Cardiac fibroblast (primary cell): ENCODE measurements at regions not wholly inside any gene's neighbourhood (a gene's known extent, or its start where the extent isn't known, plus 50 kb on each side); places are given as distances from the start of the nearest gene placed in this dataset.
A peak's percentile ranks its signal among the peaks of the same experiment; 100 is the strongest.

Source experiments
- DNase-seq, 2 donors: peaks; one replicate each; pipeline versions ENCODE4 v3.0.0 to v3.0.0-alpha.2; 2010; ENCODE audit warnings: low read depth in 2 of 2
- H3K4me3 ChIP-seq, 2 donors: replicated peaks in 1 of 2; 1 replicate in 1 of 2; 2 replicates in 1 of 2; pipeline ENCODE4 v1.5.1; 2011; ENCODE audit warnings: low read depth in 2 of 2, low read length in 2 of 2, mild to moderate bottlenecking in 2 of 2, moderate library complexity in 1 of 2
- CTCF ChIP-seq: IDR thresholded peaks from one replicate; pipeline ENCODE4 v1.5.1; 2011; ENCODE audit warnings: low read depth, mild to moderate bottlenecking, low read length, inconsistent platforms

DNA sequence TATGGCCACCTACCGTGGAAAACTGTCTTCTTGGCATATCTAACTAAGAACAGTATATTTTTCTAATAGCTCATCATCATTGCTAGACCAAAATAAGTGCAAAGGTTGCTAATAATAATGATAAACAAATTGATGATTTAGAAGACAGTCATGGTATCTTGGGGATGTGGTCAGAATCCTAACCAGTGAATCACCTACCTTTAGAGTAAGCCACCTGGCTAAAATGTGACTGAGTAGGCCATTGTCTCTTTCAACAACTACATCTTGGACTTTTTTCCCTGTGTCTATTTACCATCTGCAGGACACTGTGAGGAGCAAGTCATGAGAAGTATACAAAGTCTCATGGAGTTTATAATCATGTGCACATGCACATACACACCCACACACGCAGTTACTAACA, 273.5 kb upstream of the SEMA6D start:
- no peak for TF ChIP-seq CTCF
- peak in 1 of 2 donors; percentile 34 for DNase-seq
- no peak overlapping the region for H3K4me3 ChIP-seq

DNA sequence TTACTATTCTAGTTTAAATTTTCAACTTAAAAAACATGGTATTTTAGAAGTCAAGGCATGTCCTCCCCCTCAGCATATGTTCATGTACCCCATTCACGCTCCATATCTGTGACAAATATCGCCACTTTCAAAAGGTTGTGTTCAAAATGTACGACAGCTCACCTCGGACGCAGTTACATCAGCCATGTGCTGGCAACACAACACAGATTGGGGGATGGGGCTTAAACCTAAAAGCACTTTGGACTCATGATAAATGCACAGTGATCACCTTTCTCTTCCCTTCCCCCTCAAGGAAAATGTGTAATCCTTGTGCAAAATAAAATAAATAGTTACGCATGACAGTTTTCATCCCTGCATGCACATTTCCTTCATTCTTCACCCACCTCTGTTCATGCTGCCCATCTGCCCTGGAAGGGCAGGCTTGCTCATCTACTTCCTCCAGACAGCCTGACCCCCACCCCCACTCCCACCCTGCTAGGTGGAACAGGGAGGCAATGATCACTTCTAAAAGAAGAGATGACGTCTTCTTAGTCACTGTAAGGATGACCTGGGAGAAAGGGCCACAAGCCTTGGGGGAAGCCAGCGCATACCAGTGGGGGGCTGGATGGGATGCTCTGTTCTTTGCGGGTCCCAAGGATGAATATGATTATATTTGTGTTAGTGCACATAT, 271.4 kb upstream of the SEMA6D start:
- no peak for DNase-seq
- TF ChIP-seq CTCF = no peak
- H3K4me3 ChIP-seq = no peak overlapping the region

DNA sequence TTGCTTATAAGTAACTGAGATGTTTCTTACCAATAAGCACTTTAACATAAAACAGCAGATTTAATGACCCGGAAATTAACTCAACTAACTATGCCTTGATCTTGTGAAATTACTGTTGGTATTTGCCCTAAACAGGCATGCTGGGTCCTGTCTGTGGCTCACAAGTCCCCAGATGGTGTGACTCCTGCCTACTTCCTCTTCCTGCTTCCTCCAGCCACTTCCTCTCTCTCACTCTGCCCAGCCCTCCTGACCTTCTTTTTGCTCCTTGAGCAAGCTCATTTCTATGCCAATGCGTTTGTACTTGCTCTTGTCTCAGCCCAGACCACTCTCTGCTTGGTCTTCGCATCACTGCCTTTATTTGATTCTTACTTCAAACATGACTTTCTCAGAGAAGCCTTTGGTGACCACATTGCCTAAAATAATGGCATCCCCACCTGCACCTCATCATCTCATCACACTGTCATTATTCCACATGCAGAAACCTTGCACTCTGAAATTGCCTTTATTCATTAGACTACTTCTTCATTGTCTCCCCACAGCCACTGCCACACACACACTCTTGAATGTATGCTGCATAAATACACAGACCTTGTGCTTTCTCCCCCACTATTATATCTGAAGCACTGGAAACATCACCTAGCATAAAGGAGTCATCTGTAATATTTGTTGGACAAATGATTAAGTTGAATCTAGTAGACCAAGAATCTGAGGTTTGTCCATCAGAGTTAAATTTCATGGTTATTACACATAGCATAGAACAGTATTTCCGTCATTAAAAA, 256.3 kb upstream of the SEMA6D start:
- no peak overlapping the region for H3K4me3 ChIP-seq
- TF ChIP-seq CTCF = no peak
- DNase-seq = no peak

DNA sequence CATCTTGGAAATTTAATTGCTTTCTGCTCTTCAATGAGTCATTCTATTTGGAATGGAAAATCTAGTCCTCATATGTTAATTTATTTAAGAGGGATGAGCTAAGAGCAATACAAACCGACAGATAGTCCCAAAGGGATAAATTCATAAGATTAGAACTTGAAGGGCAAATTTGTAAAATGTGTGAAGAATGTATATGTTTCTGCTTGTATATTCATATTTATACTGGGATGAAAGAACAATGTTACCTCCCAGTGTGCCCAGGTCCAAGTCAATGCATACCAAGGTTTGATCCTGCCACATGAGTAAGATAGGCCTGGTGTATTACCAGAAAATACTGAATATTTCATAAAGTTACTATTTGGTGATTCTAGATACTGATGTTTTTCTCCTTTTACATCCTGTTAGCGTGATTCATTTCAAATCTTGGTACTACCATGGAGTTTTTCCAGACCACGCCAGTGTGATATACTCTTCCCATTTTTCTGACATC, 255.6 kb upstream of the SEMA6D start:
- DNase-seq = peak in 1 of 2 donors; percentile 83
- no peak for TF ChIP-seq CTCF
- H3K4me3 ChIP-seq = no peak overlapping the region

GRCh38 chr15:47466357-47466756, 250.9 kb upstream of the SEMA6D start:
- no peak for TF ChIP-seq CTCF
- peak; percentile 25 to 90 for DNase-seq
- no peak overlapping the region for H3K4me3 ChIP-seq

DNA sequence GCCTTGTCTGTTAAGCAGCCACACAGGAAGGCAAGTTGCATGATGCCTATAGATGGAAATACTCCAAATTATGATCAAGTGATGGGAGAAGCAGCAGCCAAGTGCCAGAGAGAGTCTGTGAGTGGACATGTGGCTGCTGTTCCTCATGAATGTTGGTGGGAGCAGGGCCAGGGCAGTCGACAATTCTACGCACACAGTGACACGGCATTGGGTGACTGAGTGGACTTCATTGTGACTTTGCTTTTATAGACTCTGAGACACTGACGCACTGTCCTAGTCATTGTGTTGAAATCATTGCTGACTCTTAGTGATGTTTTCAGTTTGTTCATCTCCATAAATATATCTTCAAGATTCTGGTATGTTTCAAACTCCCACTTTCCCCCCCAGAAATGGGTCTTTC, 246.3 kb upstream of the SEMA6D start:
- TF ChIP-seq CTCF = no peak
- no peak overlapping the region for H3K4me3 ChIP-seq
- DNase-seq = peak; percentile 17 to 84
